MM.1S (cell line): ENCODE measurements at regions not wholly inside any gene's neighbourhood (a gene's known extent, or its start where the extent isn't known, plus 50 kb on each side); places are given as distances from the start of the nearest gene placed in this dataset.

Experiments
- DNase-seq: peaks from one replicate; pipeline ENCODE4 v3.0.0-alpha.2; 2015
- H2AFZ ChIP-seq: fragments of 300-600 bp; sonication (generic); 2 replicates; pipeline ENCODE4 v1.6.0; 2016; ENCODE audit warnings: antibody characterized with exemption, low read length
- H3F3A ChIP-seq: fragments of 300-600 bp; sonication (generic); 2 replicates; pipeline ENCODE4 v1.6.1; 2016; ENCODE audit warnings: mild to moderate bottlenecking, antibody characterized with exemption, low read length, moderate library complexity, mixed read lengths; ENCODE audit not compliant: insufficient read depth
- H3K27ac ChIP-seq: fragments of 300-600 bp; sonication (generic); 2 replicates; pipeline ENCODE4 v1.5.1; 2016; ENCODE audit warnings: mild to moderate bottlenecking, low read length
- H3K27me3 ChIP-seq: fragments of 300-600 bp; sonication (generic); replicated peaks from 2 replicates; pipeline ENCODE4 v1.6.0; 2016; ENCODE audit warnings: low read length; ENCODE audit not compliant: insufficient read depth
- H3K36me3 ChIP-seq: fragments of 300-600 bp; sonication (generic); replicated peaks from 2 replicates; pipeline ENCODE4 v1.6.1; 2016; ENCODE audit warnings: mild to moderate bottlenecking, low read length, mixed read lengths; ENCODE audit not compliant: insufficient read depth
- H3K4me1 ChIP-seq: fragments of 300-600 bp; sonication (generic); 2 replicates; pipeline ENCODE4 v1.6.1; 2016; ENCODE audit warnings: low read length, mixed read lengths
- H3K4me2 ChIP-seq: fragments of 300-600 bp; sonication (generic); 2 replicates; pipeline ENCODE4 v1.6.0; 2016; ENCODE audit warnings: low read depth, low read length
- H3K4me3 ChIP-seq: fragments of 300-600 bp; sonication (generic); 2 replicates; pipeline ENCODE4 v1.5.1; 2016; ENCODE audit warnings: low read length, mixed read lengths
- H3K79me2 ChIP-seq: fragments of 300-600 bp; sonication (generic); 2 replicates; pipeline ENCODE4 v1.6.1; 2016; ENCODE audit warnings: mixed run types, low read length, mixed read lengths
- H3K9ac ChIP-seq: fragments of 300-600 bp; sonication (generic); 2 replicates; pipeline ENCODE4 v1.6.1; 2016; ENCODE audit warnings: low read length, mixed read lengths
- H3K9me2 ChIP-seq: fragments of 300-600 bp; sonication (generic); replicated peaks from 2 replicates; pipeline ENCODE4 v1.6.1; 2016; ENCODE audit warnings: mild to moderate bottlenecking, low read length, mixed read lengths; ENCODE audit not compliant: insufficient read depth
- H3K9me3 ChIP-seq: fragments of 300-600 bp; sonication (generic); replicated peaks from 2 replicates; pipeline ENCODE4 v1.6.1; 2016; ENCODE audit warnings: mild to moderate bottlenecking, low read length, mixed read lengths; ENCODE audit not compliant: insufficient read depth
- H4K20me1 ChIP-seq: fragments of 300-600 bp; sonication (generic); 2 replicates; pipeline ENCODE4 v1.6.1; 2016; ENCODE audit warnings: mild to moderate bottlenecking, low read length, moderate library complexity, mixed read lengths; ENCODE audit not compliant: insufficient read depth
- EZH2 ChIP-seq: fragments of 300-600 bp; sonication (generic); optimal IDR thresholded peaks from 2 replicates; pipeline ENCODE3; 2017; ENCODE audit warnings: low read depth, mild to moderate bottlenecking, antibody characterized with exemption, low read length, mixed read lengths
- EZH2phosphoT487 ChIP-seq: fragments of 300-600 bp; sonication (generic); IDR thresholded peaks from 2 replicates; pipeline ENCODE4 v1.6.1; 2018; ENCODE audit warnings: antibody characterized with exemption, low read length
- TF ChIP-seq, protein P1 (sequence below): fragments of 300-600 bp; sonication (generic); IDR thresholded peaks from 2 replicates; pipeline ENCODE4 v1.5.1; 2016; ENCODE audit warnings: antibody characterized with exemption, low read length, mixed read lengths

DNA sequence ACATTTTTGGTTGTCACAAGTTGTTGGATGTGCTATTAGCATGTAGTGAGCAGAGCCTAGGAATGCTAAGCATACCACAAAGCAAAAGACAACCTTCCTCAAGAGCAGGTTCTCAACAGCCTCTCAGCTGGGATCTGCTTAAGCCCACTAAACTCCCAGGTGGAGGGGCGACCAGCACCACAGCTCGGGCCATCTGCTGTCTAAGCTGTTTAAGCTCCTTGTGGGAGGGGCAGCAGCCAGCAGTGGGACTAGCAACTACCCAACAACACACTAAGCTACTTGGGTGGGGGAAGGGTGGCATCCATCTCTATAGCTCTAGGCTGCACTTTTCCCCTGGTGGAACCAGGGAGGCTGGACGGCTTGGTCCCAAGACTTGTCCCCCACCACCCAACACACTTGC, 1052.7 kb upstream of the ARRDC3 start:
- Histone ChIP-seq H4K20me1 (no peaks in the 10 kb centered on the region), H3K9me2 (no peaks in the 10 kb centered on the region), H3K4me1 (no peaks in the 10 kb centered on the region), H3K36me3 (no peaks in the 10 kb centered on the region), H3K79me2 (no peaks in the 10 kb centered on the region), H3K27ac (no peak overlapping the region), H3K9ac (no peak overlapping the region), H3K27me3 (no peaks in the 10 kb centered on the region), H2AFZ (no peak overlapping the region), H3F3A (no peaks in the 10 kb centered on the region), H3K4me3 (no peak overlapping the region), H3K4me2 (no peak overlapping the region), H3K9me3 (no peaks in the 10 kb centered on the region)
- DNase-seq = no peak
- TF ChIP-seq, protein P1, sequence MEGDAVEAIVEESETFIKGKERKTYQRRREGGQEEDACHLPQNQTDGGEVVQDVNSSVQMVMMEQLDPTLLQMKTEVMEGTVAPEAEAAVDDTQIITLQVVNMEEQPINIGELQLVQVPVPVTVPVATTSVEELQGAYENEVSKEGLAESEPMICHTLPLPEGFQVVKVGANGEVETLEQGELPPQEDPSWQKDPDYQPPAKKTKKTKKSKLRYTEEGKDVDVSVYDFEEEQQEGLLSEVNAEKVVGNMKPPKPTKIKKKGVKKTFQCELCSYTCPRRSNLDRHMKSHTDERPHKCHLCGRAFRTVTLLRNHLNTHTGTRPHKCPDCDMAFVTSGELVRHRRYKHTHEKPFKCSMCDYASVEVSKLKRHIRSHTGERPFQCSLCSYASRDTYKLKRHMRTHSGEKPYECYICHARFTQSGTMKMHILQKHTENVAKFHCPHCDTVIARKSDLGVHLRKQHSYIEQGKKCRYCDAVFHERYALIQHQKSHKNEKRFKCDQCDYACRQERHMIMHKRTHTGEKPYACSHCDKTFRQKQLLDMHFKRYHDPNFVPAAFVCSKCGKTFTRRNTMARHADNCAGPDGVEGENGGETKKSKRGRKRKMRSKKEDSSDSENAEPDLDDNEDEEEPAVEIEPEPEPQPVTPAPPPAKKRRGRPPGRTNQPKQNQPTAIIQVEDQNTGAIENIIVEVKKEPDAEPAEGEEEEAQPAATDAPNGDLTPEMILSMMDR = no peak
- TF ChIP-seq EZH2phosphoT487 = no peak
- no peak for TF ChIP-seq EZH2

DNA sequence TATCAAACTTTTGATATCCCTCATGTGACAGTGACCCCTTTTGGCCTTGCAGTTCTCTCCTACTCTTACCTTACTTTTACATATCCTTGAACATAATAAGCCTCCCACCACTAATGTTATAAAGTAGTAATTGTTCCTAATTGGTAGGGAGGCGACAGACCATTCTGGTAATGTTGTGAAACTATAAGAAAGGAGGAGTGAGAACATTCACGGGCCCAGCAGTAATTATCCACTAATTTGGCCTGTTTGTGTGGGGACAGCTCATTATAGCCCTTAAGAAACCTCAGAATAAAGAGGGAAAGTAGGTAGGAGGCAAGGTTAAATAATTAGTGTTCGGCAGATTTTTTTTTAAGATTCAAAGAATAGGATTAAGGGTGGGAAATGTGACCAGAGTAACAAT, 1046.5 kb upstream of the ARRDC3 start:
- Histone ChIP-seq H3K9me2 (no peaks in the 10 kb centered on the region), H3K79me2 (no peaks in the 10 kb centered on the region), H3K9me3 (no peaks in the 10 kb centered on the region), H2AFZ (no peak overlapping the region), H3K4me3 (no peak overlapping the region), H3K9ac (no peak overlapping the region), H4K20me1 (no peaks in the 10 kb centered on the region), H3K4me1 (no peaks in the 10 kb centered on the region), H3K27ac (no peak overlapping the region), H3K27me3 (no peaks in the 10 kb centered on the region), H3K36me3 (no peaks in the 10 kb centered on the region), H3F3A (no peaks in the 10 kb centered on the region), H3K4me2 (no peak overlapping the region)
- TF ChIP-seq EZH2phosphoT487 = no peak
- no peak for TF ChIP-seq EZH2
- TF ChIP-seq, protein P1 = no peak
- no peak for DNase-seq

DNA sequence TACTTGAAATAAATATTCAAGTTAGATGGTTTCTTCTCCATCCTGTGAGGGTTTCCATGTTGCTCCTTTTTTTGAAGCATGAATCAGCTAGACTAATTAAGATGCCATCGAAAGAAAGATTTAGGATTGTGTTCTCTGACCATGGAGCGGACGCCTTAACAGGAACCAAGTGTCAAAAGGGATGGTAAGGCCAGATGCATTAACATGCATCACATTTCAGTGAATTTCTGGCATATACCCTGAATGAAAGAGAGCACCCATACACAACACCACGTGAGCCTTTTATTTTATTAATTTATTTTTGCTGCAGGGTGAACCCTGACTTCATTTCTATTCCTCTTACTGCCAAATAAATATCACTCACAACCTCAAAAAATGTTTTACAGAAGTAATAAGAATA, 1045.3 kb upstream of the ARRDC3 start:
- TF ChIP-seq, protein P1 = no peak
- no peak for TF ChIP-seq EZH2phosphoT487
- no peak for TF ChIP-seq EZH2
- H3K9me3 ChIP-seq = no peaks in the 10 kb centered on the region
- no peak overlapping the region for H3K4me2 ChIP-seq
- no peaks in the 10 kb centered on the region for H3K9me2 ChIP-seq
- no peaks in the 10 kb centered on the region for H3K27me3 ChIP-seq
- H3K27ac ChIP-seq = no peak overlapping the region
- H3K79me2 ChIP-seq = no peaks in the 10 kb centered on the region
- no peak overlapping the region for H3K9ac ChIP-seq
- no peaks in the 10 kb centered on the region for H3K36me3 ChIP-seq
- H3K4me1 ChIP-seq = no peaks in the 10 kb centered on the region
- no peak overlapping the region for H3K4me3 ChIP-seq
- DNase-seq = no peak
- H4K20me1 ChIP-seq = no peaks in the 10 kb centered on the region
- no peak overlapping the region for H2AFZ ChIP-seq
- H3F3A ChIP-seq = no peaks in the 10 kb centered on the region
